ENCODE measurements at regions not wholly inside any gene's neighbourhood (a gene's known extent, or its start where the extent isn't known, plus 50 kb on each side); places are given as distances from the start of the nearest gene placed in this dataset.

GRCh38 chr21:16476056-16476825 lies 746.5 kb downstream of the USP25 start:
- no peak for DNase-seq (ENCODE audit: low read depth, low spot score)

- no peak for DNase-seq (ENCODE audit: low read depth, low spot score)
These were observed 758.3 kb downstream of the USP25 start for GRCh38 chr21:16488042-16488441.

- no peak for DNase-seq (ENCODE audit: low read depth, low spot score)
These were observed 762.6 kb downstream of the USP25 start for GRCh38 chr21:16492356-16492755.

- DNase-seq (ENCODE audit: low read depth, low spot score): no peak
These were observed 763.1 kb downstream of the USP25 start for GRCh38 chr21:16492892-16493291.

- DNase-seq (ENCODE audit: low read depth, low spot score): no peak
These were observed 766.8 kb downstream of the USP25 start for GRCh38 chr21:16496609-16497008.

- no peak for DNase-seq (ENCODE audit: low read depth, low spot score)
These were observed 770.5 kb downstream of the USP25 start for GRCh38 chr21:16500271-16500670.

- DNase-seq (ENCODE audit: low read depth, low spot score): no peak
These were observed 772.5 kb downstream of the USP25 start for GRCh38 chr21:16502273-16502672.

- no peak for DNase-seq (ENCODE audit: low read depth, low spot score)
These were observed 773.1 kb downstream of the USP25 start for GRCh38 chr21:16502897-16503296.

- no peak for DNase-seq (ENCODE audit: low read depth, low spot score)
These were observed 774.5 kb downstream of the USP25 start for GRCh38 chr21:16504281-16504680.

DNA sequence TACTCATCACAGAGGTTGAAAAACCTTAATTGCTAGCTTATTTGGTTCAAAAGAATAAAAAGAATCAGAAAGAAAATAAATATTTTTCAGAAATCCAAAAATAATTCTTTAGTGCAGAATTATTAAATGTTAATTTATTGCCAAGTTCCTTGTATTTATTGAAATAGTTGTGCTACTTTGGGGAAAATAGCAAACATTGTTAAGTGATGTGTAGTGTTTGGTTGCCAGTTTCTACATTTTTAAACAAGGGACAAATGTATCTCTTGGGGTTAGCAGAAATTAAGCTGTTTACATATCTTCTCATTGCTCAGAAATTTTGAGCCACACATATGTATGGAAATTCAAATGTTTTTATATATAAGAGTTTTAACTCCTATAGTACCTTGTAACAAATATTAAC lies 775.0 kb downstream of the USP25 start:
- no peak for DNase-seq (ENCODE audit: low read depth, low spot score)

DNA sequence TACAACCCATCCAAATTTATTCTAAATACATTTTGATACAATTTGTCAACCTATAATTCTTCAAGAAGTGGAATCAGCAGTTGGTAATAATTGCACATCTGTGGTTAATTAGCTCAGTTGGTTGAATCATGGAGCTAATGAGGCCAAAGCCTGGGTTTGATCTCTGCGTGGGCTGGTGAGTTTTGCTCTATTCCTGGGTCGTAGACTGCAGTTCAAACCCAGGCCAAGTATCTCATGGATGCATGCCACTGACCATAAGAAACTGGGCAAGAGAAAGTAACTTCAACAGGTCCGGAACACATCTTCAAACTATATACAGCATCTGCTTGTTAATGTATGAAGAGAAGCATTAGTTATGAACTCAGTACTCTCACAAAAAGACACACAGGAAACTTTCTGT lies 779.7 kb downstream of the USP25 start:
- no peak for DNase-seq (ENCODE audit: low read depth, low spot score)

GRCh38 chr21:16514316-16514715 lies 784.5 kb downstream of the USP25 start:
- no peak for DNase-seq (ENCODE audit: low read depth, low spot score)

DNA sequence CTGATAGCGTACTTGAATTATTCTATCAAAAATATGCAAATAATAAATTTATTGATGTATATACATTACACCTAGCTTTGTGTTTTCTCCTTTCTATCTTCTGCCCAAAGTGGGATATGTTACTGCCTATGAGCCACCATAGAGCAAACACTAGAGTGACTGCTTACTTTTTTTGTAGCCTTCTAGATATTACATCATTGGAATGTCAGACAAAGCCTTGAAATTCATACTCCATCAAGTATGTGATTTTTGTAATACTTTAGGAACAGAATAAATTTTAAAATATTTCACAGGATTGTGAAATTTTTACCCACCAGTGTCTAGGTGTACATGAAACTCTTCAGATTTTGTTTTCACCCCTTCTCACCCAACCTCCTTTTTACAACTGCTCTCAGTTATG lies 787.6 kb downstream of the USP25 start:
- DNase-seq (ENCODE audit: low read depth, low spot score): no peak

- DNase-seq (ENCODE audit: low read depth, low spot score): no peak
These were observed 789.3 kb downstream of the USP25 start for GRCh38 chr21:16519036-16519435.

DNA sequence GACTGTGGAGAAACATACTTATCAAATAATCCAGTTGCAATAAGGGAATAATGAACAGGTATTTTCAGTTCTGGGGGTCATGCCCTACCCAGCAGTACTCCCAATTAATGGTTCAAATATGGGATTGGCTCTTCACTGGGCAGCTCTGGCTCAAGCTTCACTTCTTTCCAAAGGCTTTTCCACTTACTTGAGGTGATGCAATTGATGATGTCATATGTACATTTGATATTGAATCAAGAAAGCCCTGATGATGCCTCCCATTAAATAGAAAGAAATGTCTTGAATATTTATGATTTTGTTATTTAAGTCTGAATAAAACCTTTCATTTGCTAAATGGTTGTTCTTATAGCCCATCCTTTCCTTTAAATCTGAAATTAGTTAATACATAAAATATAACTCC lies 789.9 kb downstream of the USP25 start:
- no peak for DNase-seq (ENCODE audit: low read depth, low spot score)

DNA sequence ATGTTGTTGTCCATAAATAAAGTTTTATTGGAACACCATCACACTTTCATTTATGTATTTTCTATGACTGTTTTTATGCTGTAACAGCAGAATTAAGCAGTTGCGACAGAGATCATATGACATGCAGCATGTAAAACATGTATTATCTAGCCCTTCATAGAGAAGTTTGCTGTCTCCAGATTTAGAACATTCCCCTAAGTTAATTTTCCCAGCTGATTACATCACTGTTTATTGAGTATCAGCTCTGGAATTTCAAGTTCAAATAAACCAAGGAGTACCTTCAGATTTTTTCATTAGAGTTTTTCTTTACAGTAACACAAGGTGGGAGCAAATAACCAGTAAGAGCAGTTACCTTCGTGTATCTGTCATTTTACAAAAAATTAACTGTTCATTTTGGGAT lies 792.8 kb downstream of the USP25 start:
- DNase-seq (ENCODE audit: low read depth, low spot score): no peak

DNA sequence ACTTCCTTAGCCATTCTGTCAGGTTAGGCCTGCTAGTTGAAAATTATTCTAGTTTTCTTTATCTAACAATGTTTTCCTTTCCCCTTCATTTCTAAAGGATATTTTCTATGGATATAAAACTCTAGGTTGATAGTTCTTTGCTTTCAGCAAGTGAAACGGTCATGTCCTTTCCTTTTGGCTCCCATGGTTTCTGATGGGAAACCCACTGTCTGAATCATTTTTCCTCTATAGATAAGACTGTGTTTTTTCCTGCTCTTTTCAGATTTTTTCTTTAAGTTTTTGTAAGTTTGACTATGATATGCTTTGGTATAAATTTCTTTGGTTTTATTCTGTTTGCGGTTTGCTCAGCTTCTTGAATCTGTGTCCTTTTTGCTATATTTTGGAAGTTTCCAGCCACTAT lies 800.9 kb downstream of the USP25 start:
- DNase-seq (ENCODE audit: low read depth, low spot score): no peak

DNA sequence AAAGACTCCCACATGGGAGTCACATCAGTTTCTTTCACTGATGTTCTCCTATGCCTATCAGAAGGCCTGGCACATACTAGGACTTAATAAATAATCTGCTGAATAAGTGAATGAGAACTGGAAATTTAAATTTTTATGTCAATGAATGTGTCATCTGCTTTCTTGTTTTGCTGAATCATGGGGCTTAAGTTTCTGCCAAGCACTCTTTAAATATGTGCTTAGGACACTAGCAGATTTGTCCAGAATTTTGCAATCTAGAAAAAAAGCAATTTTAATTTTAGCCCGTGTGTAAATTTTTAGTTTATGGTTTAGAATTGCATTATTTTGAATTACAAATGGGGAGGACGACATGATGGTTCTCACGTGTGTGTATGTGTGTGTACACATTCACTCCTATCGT lies 803.1 kb downstream of the USP25 start:
- no peak for DNase-seq (ENCODE audit: low read depth, low spot score)

DNA sequence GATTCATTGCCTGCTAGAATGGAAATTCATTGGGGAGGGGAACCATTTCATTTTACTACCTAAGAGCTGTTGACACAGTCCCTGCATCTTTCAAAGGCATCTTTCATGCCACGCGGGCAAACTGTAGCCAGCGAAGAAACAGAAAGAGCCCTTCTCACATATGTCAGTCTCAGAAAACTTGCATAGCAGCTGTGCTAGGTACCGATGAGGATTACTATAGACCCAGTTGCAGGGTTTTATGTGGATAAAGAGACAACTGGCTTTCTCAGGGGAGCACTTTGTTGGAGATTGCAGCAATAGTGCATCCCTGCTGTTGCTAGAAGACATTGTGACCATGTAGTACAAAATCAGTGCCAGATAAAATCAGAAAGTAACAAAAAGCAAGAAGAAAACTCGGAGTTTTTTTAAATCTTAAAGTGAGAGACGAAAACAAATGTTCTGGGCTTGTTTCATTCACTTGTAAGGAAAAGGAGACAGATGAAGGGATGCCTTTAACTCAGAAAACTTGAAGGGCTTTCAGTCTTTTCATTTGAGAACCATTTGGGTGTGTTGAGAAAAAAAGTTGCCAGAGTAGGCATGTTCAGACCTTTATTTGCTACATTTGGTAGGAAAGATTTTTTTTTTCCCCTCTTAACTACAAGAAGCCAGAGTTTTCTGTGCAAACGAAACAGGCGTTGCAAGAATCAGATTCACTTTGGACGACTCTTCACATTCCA lies 804.1 kb downstream of the USP25 start:
- no peak for DNase-seq (ENCODE audit: low read depth, low spot score)

DNA sequence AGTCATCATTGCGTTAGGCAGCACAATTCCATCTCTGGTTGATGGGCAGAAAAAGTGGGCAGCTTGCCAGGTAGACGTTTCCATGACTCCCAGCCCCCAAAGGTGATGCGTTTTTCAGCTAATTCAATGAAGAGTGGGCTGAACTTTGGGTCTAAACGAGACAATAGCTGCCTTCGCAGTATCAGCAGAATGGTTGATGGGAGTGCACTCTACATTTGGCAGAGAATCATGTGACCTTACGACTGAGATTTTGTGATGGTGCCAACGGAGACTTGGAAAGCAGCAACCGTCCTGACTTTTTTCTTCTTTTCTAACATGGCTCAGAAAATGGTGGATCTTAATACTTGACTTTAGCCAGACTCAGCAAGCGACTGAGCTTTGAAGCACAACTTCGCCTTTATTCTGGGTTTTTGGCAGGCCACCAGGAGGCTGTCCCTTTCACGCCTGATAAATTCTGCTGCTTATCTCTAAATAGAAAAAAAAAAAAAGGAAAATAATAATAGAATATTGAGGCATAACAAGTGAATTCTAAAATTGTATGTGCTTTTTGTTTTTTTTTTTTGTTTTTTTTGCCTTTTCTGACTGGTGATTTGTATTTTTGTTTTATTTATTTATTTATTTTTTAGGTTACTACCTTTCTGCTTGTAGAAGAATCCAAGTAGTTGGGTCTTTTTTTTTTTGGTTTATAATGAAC lies 804.8 kb downstream of the USP25 start:
- no peak for DNase-seq (ENCODE audit: low read depth, low spot score)

DNA sequence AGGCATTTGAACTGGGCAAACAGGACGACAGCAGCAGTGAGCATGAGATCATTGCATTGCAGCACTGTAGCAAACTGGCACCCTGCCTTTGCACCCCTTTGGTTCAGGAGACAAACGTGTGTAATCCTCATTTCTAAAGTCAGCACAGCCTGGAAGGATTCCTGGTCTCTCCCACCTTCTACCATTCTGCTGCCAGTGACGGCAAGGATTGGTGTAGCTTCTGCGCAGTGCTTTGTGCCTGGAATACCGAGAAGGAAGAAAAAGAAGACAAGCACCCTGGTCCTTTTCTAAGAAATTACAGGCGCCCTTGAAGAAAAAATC lies 805.3 kb downstream of the USP25 start:
- no peak for DNase-seq (ENCODE audit: low read depth, low spot score)

DNA sequence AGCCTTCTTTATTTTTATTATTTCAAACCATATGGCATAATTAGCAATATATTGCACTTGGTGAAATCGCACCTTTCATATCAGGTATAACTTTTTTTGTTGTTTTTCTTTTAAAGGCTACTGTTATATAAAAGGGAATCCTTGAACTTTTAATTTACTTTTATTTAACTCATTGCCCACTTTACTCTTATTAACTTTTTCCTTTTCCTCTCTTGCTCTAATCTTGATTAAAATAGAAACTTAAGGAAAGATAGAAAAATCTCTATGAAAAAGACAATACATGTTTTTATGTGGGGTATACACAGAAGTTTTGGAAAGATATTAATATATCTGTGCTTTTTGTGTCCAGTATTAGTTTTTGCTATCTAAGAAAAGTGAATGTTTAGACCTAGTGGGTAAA lies 805.8 kb downstream of the USP25 start:
- no peak for DNase-seq (ENCODE audit: low read depth, low spot score)

DNA sequence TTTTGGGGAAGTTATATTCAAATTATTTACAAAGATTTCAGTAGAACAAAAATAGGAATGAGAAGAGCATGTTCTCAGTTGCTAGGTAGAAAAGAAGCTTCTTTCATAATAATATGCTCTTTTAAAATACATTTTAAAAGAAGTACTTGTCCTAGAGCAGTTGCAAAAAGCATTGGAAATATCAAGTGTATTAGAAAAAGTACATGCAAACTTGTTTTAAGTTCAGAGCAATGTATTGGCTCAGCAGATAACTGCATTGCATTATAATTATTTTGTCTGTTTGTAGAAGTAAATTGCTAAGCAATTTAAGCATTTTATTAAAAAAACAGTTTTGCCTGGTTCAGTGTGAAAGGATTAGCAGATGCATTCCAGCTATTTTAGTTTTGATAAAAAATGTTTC lies 806.4 kb downstream of the USP25 start:
- DNase-seq (ENCODE audit: low read depth, low spot score): no peak

All from iPS DF 19.7 (cell line).